Activated CD4-positive, alpha-beta memory T cell treated with anti-CD3 and anti-CD28 coated beads, Interleukin-2, amount 10 ng/mL, durations not matched to agents 7 days and 5 days (primary cell): ENCODE measurements at regions not wholly inside any gene's neighbourhood (a gene's known extent, or its start where the extent isn't known, plus 50 kb on each side); places are given as distances from the start of the nearest gene placed in this dataset.

ENCODE experiments used
- CTCF ChIA-PET: fragments of 350-600 bp; sonication (Branson Sonifier 250); formaldehyde crosslinking; loops from one replicate; lab custom pipeline; 2021; ENCODE audit warnings: antibody characterized with exemption, inconsistent platforms; lab: Charles Lee
- POLR2A ChIA-PET: fragments of 350-600 bp; sonication (Branson Sonifier 250); formaldehyde crosslinking; loops from one replicate; lab custom pipeline; 2021; ENCODE audit warnings: antibody characterized with exemption; lab: Charles Lee
- DNase-seq: peaks from one replicate; pipeline ENCODE4 v3.0.0-alpha.2; 2020
- H3K27ac Mint-ChIP-seq: one replicate; pipeline ENCODE4 v1.8.0; 2021; ENCODE audit warnings: mild to moderate bottlenecking, mixed read lengths
- H3K27me3 Mint-ChIP-seq: one replicate; pipeline ENCODE4 v1.8.0; 2021; ENCODE audit warnings: mixed read lengths
- H3K36me3 Mint-ChIP-seq: one replicate; pipeline ENCODE4 v1.8.0; 2021; ENCODE audit warnings: low read depth, mixed read lengths
- H3K4me1 Mint-ChIP-seq: one replicate; pipeline ENCODE4 v1.8.0; 2021; ENCODE audit warnings: mixed read lengths
- H3K4me3 Mint-ChIP-seq: one replicate; pipeline ENCODE4 v1.8.0; 2021; ENCODE audit warnings: mild to moderate bottlenecking, mixed read lengths
- H3K9me3 Mint-ChIP-seq: one replicate; pipeline ENCODE4 v1.8.0; 2021; ENCODE audit warnings: mixed read lengths

DNA sequence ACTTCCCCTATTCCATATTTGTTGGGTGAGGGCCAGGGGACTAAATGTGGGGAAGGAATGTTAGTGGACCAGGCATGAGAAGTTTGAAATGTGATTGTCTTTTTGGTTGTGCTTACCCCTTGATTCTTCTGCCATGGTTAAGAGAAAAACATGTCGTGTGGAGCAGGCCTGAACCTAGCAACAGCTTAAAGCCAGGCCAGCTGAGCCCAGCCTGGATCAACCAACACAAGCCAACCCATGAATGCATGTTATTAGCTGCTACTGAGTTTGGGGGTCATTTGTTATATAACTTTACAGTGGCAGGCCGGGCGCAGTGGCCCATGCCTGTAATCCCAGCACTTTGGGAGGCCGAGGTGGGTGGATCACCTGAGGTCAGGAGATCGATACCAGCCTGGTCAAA is 52.4 kb upstream of the TRIO start:
- no peak overlapping the region for H3K4me3 Mint-ChIP-seq
- POLR2A ChIA-PET, result no interaction called here
- no peaks in the 10 kb centered on the region for H3K4me1 Mint-ChIP-seq
- CTCF ChIA-PET, result no interaction called here
- no peaks in the 10 kb centered on the region for H3K9me3 Mint-ChIP-seq
- DNase-seq, result no peak
- no peaks in the 10 kb centered on the region for H3K27me3 Mint-ChIP-seq
- H3K27ac Mint-ChIP-seq, result no peak overlapping the region
- no peaks in the 10 kb centered on the region for H3K36me3 Mint-ChIP-seq

DNA sequence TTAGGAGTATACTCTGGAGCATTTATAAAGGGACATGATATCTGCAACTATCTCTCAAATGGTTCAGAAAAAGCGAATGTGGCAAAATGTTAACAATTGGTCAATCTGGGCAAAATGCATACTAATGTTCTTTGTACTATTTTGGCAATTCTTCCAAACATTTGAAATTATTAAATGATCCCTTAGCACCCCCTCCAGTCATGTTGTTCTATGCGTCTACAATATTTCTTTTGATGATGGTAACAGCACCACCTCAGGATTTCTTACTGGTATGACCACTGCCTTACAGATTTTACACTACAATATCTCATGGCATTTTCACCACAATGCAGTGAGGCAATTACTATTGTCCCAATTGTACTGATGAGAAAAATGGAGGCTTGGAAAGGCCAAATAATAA is 52.9 kb upstream of the TRIO start:
- DNase-seq, result no peak
- no peak overlapping the region for H3K4me3 Mint-ChIP-seq
- no peaks in the 10 kb centered on the region for H3K4me1 Mint-ChIP-seq
- H3K36me3 Mint-ChIP-seq, result no peaks in the 10 kb centered on the region
- no peaks in the 10 kb centered on the region for H3K9me3 Mint-ChIP-seq
- H3K27me3 Mint-ChIP-seq, result no peaks in the 10 kb centered on the region
- ChIA-PET POLR2A (no interaction called here), CTCF (no interaction called here)
- no peak overlapping the region for H3K27ac Mint-ChIP-seq

GRCh38 chr5:14089198-14089597 is 53.9 kb upstream of the TRIO start:
- Mint-ChIP-seq H3K27ac (no peak overlapping the region), H3K36me3 (no peaks in the 10 kb centered on the region), H3K9me3 (no peaks in the 10 kb centered on the region), H3K4me3 (no peak overlapping the region), H3K27me3 (peaks cover 2% of the 10 kb centered on the region), H3K4me1 (no peaks in the 10 kb centered on the region)
- CTCF ChIA-PET, result no interaction called here
- DNase-seq, result no peak
- POLR2A ChIA-PET, result no interaction called here

GRCh38 chr5:14086261-14086660 is 56.9 kb upstream of the TRIO start:
- Mint-ChIP-seq H3K4me1 (no peaks in the 10 kb centered on the region), H3K4me3 (no peak overlapping the region), H3K36me3 (no peaks in the 10 kb centered on the region), H3K9me3 (peaks cover 2% of the 10 kb centered on the region), H3K27ac (no peak overlapping the region), H3K27me3 (peaks cover 2% of the 10 kb centered on the region)
- ChIA-PET CTCF (no interaction called here), POLR2A (no interaction called here)
- no peak for DNase-seq

DNA sequence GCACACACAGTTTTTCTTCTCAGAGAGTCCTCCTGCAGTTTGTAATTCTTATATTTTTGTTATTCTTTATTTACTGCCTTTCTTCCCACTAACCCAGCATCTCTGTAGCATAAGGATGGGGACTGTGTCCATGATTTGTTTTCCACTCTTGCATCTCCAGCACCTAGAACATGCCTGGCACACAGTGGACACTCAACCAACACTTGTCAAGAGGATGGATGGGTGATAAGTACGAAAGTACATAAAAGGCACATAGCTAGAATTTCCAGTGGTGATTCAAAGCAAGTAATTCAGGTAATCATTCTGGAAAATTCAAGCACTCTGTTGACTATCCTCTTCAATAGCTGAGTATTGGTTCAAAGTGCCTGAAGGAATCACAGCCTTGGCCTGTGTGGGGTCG is 60.2 kb upstream of the TRIO start:
- Mint-ChIP-seq H3K27me3 (peaks cover 2% of the 10 kb centered on the region), H3K9me3 (peaks cover 2% of the 10 kb centered on the region), H3K4me1 (no peaks in the 10 kb centered on the region), H3K36me3 (no peaks in the 10 kb centered on the region), H3K27ac (no peak overlapping the region), H3K4me3 (no peak overlapping the region)
- CTCF ChIA-PET, result no interaction called here
- POLR2A ChIA-PET, result no interaction called here
- no peak for DNase-seq

DNA sequence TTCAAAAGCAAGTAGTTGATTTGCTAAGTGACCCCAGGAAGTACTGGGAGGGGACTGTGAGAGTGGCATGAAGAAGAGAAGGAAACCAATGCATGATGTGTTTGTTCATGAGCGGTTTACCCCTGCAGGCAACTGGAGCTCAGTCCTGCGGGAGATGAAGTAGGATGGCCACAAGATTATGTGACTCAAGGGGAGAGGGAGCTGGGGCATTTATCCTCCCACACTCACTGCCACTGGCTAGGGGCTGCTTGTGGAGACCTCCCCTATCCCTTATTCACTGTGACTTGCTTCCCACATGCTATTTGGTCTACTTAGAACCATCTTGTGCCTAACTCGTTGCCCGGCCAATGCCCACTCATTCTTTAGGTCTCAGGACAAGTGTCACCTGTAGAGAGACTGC is 60.6 kb upstream of the TRIO start:
- POLR2A ChIA-PET, result no interaction called here
- CTCF ChIA-PET, result no interaction called here
- Mint-ChIP-seq H3K27ac (no peak overlapping the region), H3K27me3 (peaks cover 2% of the 10 kb centered on the region), H3K4me1 (no peaks in the 10 kb centered on the region), H3K9me3 (peaks cover 2% of the 10 kb centered on the region), H3K36me3 (no peaks in the 10 kb centered on the region), H3K4me3 (no peak overlapping the region)
- no peak for DNase-seq

DNA sequence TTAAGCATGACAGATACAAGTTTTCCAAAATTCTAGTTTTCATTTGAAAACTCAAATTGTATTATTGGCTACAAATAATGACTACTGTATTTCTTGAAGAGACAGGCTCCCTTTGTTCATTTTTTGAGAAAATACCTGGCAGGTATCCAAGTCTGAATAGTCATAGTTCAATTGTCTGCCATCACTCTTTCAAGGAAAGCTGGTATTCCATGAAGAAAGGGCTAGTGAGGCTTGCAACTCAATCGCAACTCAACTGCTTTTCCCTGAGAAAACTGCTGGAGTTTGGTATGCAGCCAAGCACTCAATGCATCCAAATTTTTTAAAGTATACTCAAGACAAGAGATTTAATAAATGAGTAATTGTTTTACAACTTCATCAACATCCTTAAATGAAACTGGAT is 61.4 kb upstream of the TRIO start:
- no peak overlapping the region for H3K4me3 Mint-ChIP-seq
- no peak overlapping the region for H3K27ac Mint-ChIP-seq
- H3K36me3 Mint-ChIP-seq, result no peaks in the 10 kb centered on the region
- ChIA-PET CTCF (no interaction called here), POLR2A (no interaction called here)
- DNase-seq, result no peak
- H3K27me3 Mint-ChIP-seq, result peaks cover 2% of the 10 kb centered on the region
- peaks cover 2% of the 10 kb centered on the region for H3K9me3 Mint-ChIP-seq
- no peaks in the 10 kb centered on the region for H3K4me1 Mint-ChIP-seq

DNA sequence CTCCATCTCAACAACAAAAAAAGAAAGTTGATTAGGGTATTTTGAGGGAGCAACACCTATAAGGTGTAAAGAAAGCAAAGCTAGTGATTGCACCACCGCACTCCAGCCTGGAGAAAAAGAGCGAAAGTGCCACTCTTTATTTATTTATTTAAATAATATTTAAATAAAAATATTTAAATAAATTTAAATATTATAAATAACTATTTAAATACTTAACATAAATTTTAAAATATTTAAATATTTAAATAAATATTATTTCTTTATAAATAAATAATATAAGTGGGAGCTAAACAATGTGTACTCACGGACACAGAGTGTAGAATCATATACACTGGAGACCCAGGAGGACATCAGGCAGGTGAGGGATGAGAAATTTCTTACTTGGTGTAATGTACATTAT is 64.4 kb upstream of the TRIO start:
- Mint-ChIP-seq H3K27me3 (no peaks in the 10 kb centered on the region), H3K27ac (no peak overlapping the region), H3K4me1 (no peaks in the 10 kb centered on the region), H3K36me3 (no peaks in the 10 kb centered on the region), H3K9me3 (peaks cover 2% of the 10 kb centered on the region), H3K4me3 (no peak overlapping the region)
- ChIA-PET POLR2A (no interaction called here), CTCF (no interaction called here)
- DNase-seq, result no peak

GRCh38 chr5:14077501-14077900 is 65.6 kb upstream of the TRIO start:
- POLR2A ChIA-PET, result no interaction called here

GRCh38 chr5:14076561-14076960 is 66.6 kb upstream of the TRIO start:
- Mint-ChIP-seq H3K27ac (no peak overlapping the region), H3K27me3 (no peaks in the 10 kb centered on the region), H3K36me3 (no peaks in the 10 kb centered on the region), H3K4me3 (no peak overlapping the region), H3K9me3 (no peaks in the 10 kb centered on the region), H3K4me1 (no peaks in the 10 kb centered on the region)
- ChIA-PET POLR2A (no interaction called here), CTCF (no interaction called here)
- no peak for DNase-seq

More at GRCh38 chr5:14077501-14077900, 65.6 kb upstream of the TRIO start:
- Mint-ChIP-seq H3K27me3 (no peaks in the 10 kb centered on the region), H3K4me1 (no peaks in the 10 kb centered on the region), H3K27ac (no peak overlapping the region), H3K4me3 (no peak overlapping the region), H3K36me3 (no peaks in the 10 kb centered on the region), H3K9me3 (no peaks in the 10 kb centered on the region)
- no peak for DNase-seq
- CTCF ChIA-PET, result no interaction called here

DNA sequence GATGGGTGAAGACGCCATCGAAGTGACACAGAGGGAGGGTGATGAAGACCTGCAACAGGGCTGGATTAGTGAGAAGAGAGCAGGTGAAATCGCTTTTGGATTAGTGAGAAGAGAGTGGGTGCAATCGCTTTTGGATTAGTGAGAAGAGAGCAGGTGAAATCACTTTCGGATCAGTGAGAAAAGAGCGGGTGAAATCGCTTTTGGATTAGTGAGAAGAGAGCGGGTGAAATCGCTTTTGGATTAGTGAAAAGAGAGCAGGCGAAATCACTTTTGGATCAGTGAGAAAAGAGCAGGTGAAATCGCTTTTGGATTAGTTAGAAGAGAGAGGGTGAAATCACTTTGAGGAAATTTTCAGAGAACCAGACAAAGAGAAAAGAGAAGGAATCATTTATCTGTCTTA is 67.2 kb upstream of the TRIO start:
- Mint-ChIP-seq H3K9me3 (no peaks in the 10 kb centered on the region), H3K36me3 (no peaks in the 10 kb centered on the region), H3K4me1 (no peaks in the 10 kb centered on the region), H3K4me3 (no peak overlapping the region), H3K27ac (no peak overlapping the region), H3K27me3 (no peaks in the 10 kb centered on the region)
- POLR2A ChIA-PET, result no interaction called here
- no peak for DNase-seq
- CTCF ChIA-PET, result no interaction called here

DNA sequence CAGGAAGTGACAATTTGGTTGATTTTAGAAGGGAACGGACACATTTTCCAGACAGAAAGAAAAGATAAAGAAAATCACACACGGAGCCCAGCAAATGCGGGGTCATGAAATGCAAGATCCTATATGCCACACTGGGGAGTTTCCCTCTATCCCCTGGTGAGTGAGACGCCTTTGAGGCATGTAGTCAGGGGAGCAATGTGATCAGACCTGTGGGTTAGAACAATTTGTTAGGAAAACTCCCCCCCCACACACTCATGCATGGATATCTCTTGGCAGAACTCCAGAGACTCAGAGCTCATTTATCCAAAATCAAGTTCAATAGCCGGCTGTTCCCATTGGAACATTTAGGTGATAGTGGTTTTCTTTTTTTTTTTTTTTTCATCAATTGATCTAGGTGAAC is 71.7 kb upstream of the TRIO start:
- Mint-ChIP-seq H3K36me3 (no peaks in the 10 kb centered on the region), H3K27ac (no peak overlapping the region), H3K4me3 (no peak overlapping the region), H3K4me1 (no peaks in the 10 kb centered on the region), H3K9me3 (no peaks in the 10 kb centered on the region), H3K27me3 (no peaks in the 10 kb centered on the region)
- DNase-seq, result no peak
- ChIA-PET POLR2A (no interaction called here), CTCF (interaction anchor here (0.7 kb wide), 1 partner anchor 14 kb away, joined by 5 read pairs; no protein-coding TSS in a partner anchor)

DNA sequence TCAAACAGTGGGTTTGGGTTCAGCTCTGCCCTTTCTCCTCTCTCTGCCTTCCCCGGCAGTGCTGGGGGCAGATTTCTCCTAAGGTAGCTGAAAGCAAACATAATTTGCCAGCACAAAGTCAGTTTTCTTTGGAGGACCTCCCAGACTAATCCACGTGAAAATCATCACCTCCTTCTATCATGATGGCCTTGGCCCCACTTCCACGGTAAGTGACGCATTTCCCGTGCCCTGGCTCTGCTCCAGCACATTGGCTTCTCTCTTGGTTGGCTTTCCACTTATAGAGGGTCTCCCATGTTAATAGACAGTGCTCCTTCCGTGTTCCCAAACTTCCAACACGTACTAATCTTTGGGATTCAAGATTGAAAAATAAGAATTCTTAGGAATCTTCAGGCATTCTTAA is 74.1 kb upstream of the TRIO start:
- Mint-ChIP-seq H3K4me3 (no peak overlapping the region), H3K36me3 (no peaks in the 10 kb centered on the region), H3K27ac (no peak overlapping the region), H3K9me3 (no peaks in the 10 kb centered on the region), H3K27me3 (no peaks in the 10 kb centered on the region), H3K4me1 (no peaks in the 10 kb centered on the region)
- ChIA-PET CTCF (no interaction called here), POLR2A (no interaction called here)
- no peak for DNase-seq

GRCh38 chr5:14068136-14068535 is 75.0 kb upstream of the TRIO start:
- no peaks in the 10 kb centered on the region for H3K36me3 Mint-ChIP-seq
- no peak for DNase-seq
- POLR2A ChIA-PET, result no interaction called here
- no peaks in the 10 kb centered on the region for H3K9me3 Mint-ChIP-seq
- H3K27me3 Mint-ChIP-seq, result no peaks in the 10 kb centered on the region
- no peak overlapping the region for H3K27ac Mint-ChIP-seq
- H3K4me1 Mint-ChIP-seq, result no peaks in the 10 kb centered on the region
- CTCF ChIA-PET, result no interaction called here
- no peak overlapping the region for H3K4me3 Mint-ChIP-seq

DNA sequence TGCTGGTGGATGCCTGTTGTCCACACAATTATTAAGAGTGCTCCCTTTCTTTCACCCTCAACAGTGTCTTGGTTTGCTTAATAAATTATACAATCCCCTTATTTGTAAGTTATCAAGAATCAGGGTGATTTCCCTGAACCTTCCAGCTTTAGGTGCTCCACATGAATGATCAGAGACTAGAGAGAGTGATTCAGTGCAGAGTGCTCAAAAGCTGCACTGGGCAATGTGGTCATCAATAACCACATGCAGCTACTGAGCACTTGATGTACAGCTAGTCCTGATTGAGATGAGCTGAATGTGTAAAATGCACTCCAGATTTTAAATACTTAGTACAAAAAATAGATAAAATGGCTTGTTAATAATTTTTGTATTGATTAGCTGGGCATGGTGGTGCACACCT is 76.8 kb upstream of the TRIO start:
- no peaks in the 10 kb centered on the region for H3K36me3 Mint-ChIP-seq
- H3K4me3 Mint-ChIP-seq, result no peak overlapping the region
- CTCF ChIA-PET, result no interaction called here
- no peaks in the 10 kb centered on the region for H3K4me1 Mint-ChIP-seq
- no peak for DNase-seq
- H3K27ac Mint-ChIP-seq, result no peak overlapping the region
- no peaks in the 10 kb centered on the region for H3K27me3 Mint-ChIP-seq
- H3K9me3 Mint-ChIP-seq, result peaks cover 2% of the 10 kb centered on the region
- POLR2A ChIA-PET, result no interaction called here
